ENCODE measurements at regions not wholly inside any gene's neighbourhood (a gene's known extent, or its start where the extent isn't known, plus 50 kb on each side); places are given as distances from the start of the nearest gene placed in this dataset.
"Not testable (repeated sequence)": the region's sequence is repeated elsewhere in the genome, so short reads cannot be mapped to it uniquely, and the experiment has no call there.

DNA sequence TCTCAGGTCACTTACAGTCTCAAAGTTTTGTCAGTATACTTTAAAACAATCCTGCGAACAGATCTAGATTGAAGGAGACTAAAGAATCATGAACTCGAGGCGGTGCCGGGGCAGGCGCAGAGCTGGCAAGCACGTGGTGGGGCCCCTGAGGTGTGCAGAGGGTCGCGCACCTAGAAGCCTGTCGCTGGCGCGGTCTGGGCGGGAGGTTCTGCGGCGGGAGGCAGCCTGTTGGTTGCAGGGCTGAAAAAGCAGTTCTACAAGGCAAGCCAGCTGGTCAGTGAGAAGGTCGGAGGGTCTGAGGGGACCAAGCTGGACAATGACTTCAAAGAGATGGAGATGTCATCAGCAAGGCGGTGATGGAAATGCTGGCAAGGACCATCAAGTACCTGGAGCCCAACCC lies 147.0 kb downstream of the GOSR1 start:
- DNase-seq, result not testable (repeated sequence)

DNA sequence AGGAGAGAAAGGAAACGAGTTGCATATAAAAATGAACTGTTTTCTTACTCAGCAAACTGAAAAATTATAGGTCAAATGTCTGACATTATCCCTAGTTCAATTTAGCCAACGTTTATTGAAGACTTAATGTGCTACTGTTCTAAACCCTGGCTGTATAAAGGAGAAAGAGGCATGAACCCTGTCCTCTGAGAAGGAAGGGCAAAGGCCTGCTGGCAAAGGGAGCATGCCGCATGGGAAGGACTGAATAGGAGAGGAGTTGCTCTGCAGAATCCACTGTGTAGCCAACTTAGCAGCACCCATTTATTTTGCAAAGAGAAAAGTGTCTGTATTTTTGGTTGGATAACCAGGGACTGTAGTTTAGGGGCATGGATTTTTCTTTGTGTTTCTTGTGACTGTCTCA lies 132.5 kb downstream of the GOSR1 start:
- not testable (repeated sequence) for DNase-seq

GRCh38 chr17:30605523-30605922 lies 128.3 kb downstream of the GOSR1 start:
- no peak for DNase-seq

DNA sequence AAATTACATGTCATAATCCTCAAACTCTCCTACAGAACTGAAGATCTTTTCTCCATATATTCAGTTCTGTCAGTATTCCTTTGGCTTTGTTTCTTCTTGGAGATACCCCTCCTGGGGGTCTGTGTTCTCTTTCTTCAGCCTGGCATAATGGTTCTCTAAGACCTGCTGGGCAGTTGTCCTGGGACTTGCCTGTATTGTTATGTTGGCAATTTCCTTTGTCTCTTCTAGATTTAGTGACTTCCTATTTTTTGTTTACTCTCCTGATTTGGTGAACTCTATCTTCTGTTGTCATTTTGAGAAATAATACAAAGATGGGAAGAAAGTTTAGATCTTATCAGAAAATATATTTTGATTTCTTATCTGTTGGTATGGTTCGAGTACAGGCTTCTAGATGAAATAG lies 127.8 kb downstream of the GOSR1 start:
- no peak for DNase-seq

- not testable (repeated sequence) for DNase-seq
These were observed 125.2 kb downstream of the GOSR1 start for GRCh38 chr17:30602396-30602795.

GRCh38 chr17:30601984-30602383 lies 124.8 kb downstream of the GOSR1 start:
- not testable (repeated sequence) for DNase-seq

- no peak for DNase-seq
These were observed 123.8 kb downstream of the GOSR1 start for GRCh38 chr17:30600830-30601494.

DNA sequence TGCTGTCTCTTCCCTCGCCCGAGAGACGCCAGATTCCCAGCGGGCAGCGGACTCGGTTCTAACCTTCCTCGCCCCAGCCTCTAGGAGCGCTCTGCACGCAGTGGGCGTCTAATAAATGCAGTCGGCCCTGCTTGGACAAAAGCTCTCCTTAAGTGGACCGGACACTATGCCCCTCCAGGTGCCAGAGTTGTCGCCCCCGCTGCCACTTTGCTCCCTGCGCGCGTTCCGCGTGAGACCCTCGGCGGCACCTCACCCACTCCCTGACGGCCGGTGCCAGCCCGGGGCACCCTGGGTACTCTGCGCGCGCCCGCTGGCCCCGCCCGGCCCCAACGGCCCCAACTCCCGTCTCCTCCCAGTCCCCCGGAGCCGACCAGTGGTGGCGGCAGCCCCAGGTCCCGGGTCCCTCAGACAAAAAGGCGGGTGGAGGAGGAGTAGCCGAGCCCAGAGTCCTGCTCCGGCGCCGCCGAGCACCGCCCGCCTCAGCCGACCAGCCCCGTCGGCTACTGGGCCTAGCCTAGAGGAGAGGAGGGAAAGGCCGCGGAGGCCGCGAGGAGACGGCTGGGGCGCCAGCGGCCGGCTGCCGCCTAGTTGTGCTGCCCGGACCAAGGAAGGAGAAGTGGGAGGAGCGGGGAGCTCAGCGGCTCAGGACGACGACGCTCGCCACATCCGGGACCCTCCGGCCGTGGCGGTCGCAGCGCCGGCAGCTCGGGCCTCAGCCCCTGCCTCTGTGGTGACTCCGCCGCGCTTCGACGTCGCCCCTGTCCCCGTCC lies 123.0 kb downstream of the GOSR1 start:
- DNase-seq, result peak; percentile 20

- no peak for DNase-seq
These were observed 122.3 kb downstream of the GOSR1 start for GRCh38 chr17:30599428-30600059.

DNA sequence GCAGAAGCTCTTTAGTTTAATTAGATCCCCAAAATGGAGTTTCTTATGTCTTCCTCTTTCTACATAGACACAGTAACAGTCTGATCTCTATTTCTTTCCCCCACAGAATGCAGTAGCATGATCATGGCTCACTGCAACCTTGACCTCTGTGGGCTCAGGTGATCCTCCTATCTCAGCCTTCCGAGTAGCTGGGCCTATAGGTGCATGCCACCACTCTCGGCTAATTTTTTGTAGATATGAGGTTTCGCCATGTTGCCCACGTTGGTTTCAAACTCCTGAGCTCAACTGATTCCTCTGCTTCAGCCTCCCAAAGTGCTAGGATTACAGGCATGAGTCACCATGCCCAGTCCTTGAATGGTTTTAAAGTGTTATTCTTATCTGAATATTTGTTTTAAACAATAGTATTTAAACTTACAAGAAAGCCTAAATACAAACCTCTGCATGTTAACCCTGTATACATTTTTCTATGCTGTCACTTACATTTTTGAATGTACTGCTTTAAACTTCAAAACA lies 120.6 kb downstream of the GOSR1 start:
- no peak for DNase-seq

DNA sequence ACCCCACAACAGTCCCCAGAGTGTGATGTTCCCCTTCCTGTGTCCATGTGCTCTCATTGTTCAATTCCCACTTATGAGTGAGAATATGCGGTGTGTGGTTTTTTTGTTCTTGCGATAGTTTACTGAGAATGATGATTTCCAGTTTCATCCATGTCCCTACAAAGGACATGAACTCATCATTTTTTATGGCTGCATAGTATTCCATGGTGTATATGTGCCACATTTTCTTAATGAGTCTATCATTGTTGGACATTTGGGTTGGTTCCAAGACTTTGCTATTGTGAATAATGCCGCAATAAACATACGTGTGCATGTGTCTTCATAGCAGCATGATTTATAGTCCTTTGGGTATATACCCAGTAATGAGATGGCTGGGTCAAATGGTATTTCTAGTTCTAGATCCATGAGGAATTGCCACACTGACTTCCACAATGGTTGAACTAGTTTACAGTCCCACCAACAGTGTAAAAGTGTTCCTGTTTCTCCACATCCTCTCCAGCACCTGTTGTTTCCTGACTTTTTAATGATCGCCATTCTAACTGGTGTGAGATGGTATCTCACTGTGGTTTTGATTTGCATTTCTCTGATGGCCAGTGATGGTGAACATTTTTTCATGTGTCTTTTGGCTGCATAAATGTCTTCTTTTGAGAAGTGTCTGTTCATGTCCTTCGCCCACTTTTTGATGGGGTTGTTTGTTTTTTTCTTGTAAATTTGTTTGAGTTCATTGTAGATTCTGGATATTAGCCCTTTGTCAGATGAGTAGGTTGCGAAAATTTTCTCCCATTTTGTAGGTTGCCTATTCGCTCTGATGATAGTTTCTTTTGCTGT lies 120.0 kb downstream of the GOSR1 start:
- not testable (repeated sequence) for DNase-seq

DNA sequence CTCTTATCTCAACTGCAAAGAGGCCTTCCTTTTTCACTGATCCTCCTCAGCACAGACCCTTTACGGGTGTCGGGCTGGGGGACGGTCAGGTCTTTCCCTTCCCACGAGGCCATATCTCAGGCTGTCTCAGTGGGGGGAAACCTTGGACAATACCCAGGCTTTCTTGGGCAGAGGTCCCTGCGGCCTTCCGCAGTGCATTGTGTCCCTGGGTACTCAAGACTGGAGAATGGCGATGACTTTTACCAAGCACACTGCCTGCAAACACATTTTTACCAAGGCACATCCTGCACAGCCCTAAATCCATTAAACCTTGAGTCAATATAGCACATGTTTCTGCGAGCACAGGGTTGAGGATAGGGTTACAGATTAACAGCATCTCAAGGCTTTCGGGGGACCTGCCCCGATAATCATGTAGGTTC lies 117.8 kb downstream of the GOSR1 start:
- not testable (repeated sequence) for DNase-seq

DNA sequence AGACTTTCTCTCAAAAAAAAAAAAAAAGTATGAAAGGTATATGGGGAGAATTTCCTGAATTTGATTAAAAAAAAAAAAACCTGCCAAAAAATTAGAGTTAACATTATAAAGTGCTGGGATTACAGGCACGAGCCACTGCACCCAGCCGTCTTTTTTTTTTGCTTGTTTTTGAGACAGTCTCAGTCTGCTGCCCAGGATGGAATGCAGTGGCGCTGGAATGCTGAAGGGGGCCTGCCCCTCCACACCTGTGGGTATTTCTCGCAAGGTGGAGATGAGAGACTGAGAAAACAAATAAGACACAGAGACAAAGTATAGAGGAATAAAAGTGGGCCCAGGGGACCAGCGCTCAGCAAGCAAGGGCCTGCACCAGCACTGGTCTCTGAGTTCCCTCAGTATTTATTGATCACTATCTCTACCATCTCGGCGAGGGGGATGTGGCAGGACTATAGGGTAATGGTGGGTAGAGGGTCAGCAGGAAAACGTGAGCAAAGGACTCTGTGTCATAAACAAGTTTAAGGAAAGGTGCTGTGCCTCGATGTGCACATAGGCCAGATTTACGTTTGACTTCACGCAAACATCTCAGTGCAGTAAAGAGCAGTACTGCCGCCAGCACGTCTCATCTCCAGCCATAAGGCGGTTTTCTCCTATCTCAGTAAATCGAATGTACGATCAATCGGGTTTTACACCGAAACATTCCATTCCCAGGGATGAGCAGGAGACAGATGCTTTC lies 117.2 kb downstream of the GOSR1 start:
- no peak for DNase-seq

DNA sequence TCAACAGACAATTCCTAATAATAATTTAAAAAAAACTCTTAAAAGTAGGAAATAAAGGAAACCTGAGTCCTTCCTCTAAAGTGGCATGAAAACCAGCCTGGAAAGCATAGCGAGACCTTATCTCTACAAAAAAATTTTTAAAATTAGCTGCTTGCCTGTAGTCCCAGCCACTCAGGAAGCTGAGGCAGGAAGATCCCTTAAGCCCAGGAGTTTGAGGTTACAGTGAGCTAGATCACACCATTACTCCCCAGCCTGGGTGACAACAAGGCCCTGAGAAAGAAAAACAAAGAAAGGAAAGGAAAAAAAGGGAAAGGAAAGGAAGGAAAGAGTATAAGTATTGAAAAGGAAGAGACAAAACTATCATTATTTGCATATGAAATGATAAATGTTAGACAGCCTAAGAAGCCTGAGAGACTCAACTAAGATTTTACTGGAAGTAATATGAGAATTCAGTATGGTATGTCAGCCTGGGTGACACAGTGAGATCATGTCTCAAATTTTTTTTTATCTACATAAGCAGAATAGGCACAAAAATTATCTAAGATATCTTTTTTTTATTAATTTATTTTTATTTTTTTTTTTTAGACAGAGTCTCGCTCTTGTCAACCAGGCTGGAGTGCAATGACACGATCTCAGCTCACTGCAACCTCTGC lies 113.0 kb downstream of the GOSR1 start:
- no peak for DNase-seq

- DNase-seq, result no peak
These were observed 112.2 kb downstream of the GOSR1 start for GRCh38 chr17:30589431-30589830.

GRCh38 chr17:30588798-30589247 lies 111.6 kb downstream of the GOSR1 start:
- no peak for DNase-seq

GRCh38 chr17:30586818-30587595 lies 109.8 kb downstream of the GOSR1 start:
- no peak for DNase-seq

- no peak for DNase-seq
These were observed 107.6 kb downstream of the GOSR1 start for GRCh38 chr17:30584810-30585209.

- no peak for DNase-seq
These were observed 103.7 kb downstream of the GOSR1 start for GRCh38 chr17:30580916-30581315.

DNA sequence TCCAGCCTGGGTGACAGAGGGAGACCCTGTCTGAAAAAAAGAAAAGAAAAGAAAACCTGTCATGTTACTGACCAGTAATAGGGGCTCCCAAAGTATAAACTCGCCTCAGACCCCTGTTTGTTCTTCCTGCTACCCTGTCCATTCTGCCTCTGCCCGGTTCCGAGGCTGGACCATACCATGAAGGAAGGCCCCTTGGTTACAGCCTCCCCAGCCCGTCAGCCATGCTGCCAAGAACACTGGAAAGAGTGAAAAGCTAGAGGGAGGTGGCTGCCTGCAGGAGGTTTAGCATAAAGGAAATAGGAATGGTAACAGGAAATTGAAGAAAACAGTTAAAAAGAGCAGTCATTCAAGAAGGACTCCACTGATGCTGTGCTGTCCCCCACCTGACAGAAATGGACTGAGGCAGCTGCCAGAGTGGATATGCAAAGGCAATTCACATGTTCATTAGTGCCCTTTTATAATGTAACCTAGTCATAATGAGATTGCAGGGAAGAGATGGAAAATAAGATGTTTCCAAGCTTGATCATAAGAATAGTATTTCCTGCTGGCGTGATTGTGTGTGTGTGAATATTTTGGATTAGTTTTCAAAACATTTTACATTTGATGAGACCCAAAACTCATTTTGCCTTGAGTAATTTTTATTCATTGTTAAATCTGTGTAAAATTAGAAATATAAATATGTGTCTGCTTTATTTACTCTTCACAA lies 102.6 kb downstream of the GOSR1 start:
- no peak for DNase-seq
